Thoracic aorta (tissue), 2 donors: ENCODE measurements at regions not wholly inside any gene's neighbourhood (a gene's known extent, or its start where the extent isn't known, plus 50 kb on each side); places are given as distances from the start of the nearest gene placed in this dataset.

ENCODE experiments used
- ATAC-seq: fragments of 150-250 bp; one replicate; pipeline ENCODE4 v1.8.0; 2017; ENCODE audit warnings: low read depth; ENCODE audit not compliant: insufficient number of reproducible peaks, low FRiP score
- DNase-seq: peaks from one replicate; pipeline ENCODE4 v3.0.0-alpha.2; 2020; ENCODE audit warnings: low spot score
- H3K27ac ChIP-seq, 2 donors: fragments of 200-600 bp; sonication (generic); 1 replicate in 1 of 2; 2 replicates in 1 of 2; pipeline ENCODE4 v1.5.1; 2016; ENCODE audit warnings: mild to moderate bottlenecking in 2 of 2, moderate library complexity in 2 of 2
- H3K27me3 ChIP-seq: fragments of 200-600 bp; sonication (generic); replicated peaks from 2 replicates; pipeline ENCODE4 v1.6.0; 2016; ENCODE audit warnings: mild to moderate bottlenecking; ENCODE audit not compliant: insufficient read depth
- H3K36me3 ChIP-seq: fragments of 200-600 bp; sonication (generic); one replicate; pipeline ENCODE4 v1.5.1; 2016
- H3K4me1 ChIP-seq, 2 donors: fragments of 200-600 bp; sonication (generic); 1 replicate in 1 of 2; 2 replicates in 1 of 2; pipeline versions ENCODE4 v1.5.1 to v1.6.0; 2016; ENCODE audit warnings: low read depth in 2 of 2, mild to moderate bottlenecking in 1 of 2; ENCODE audit not compliant: control insufficient read depth in 1 of 2
- H3K4me3 ChIP-seq: fragments of 200-600 bp; sonication (generic); 2 replicates; pipeline ENCODE4 v1.5.1; 2016; ENCODE audit warnings: mild to moderate bottlenecking
- H3K9me3 ChIP-seq: fragments of 200-600 bp; sonication (generic); 2 replicates; pipeline ENCODE4 v1.5.1; 2016
- TF ChIP-seq, protein P1 (sequence below): fragments of 200-600 bp; sonication (generic); IDR thresholded peaks from one replicate; pipeline ENCODE4 v1.5.1; 2019; ENCODE audit warnings: antibody characterized with exemption

DNA sequence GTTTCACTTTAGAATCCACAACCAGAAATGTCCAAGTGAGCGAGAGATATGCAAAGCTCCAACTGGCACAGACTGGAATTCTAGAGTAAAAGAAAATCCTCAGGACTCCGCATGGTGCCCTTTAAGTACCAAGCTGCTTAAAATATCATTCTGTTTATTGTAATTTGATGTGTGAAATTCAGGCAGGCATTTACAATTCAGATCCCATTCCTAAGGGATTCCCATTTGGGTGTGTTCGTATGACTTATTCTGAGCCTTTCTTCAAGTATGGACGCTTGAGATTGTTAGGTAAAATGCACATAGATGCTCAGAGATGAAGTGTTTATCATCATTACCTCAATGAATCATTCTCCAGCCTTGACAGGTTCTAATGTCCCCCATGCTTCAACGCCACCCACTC, 99.3 kb upstream of the EEF1E1 start:
- Histone ChIP-seq H3K27ac (no peak overlapping the region), H3K9me3 (no peaks in the 10 kb centered on the region), H3K4me3 (no peak overlapping the region), H3K4me1 (no peaks in the 10 kb centered on the region), H3K36me3 (no peaks in the 10 kb centered on the region), H3K27me3 (no peaks in the 10 kb centered on the region)
- no peak for DNase-seq
- TF ChIP-seq, protein P1, sequence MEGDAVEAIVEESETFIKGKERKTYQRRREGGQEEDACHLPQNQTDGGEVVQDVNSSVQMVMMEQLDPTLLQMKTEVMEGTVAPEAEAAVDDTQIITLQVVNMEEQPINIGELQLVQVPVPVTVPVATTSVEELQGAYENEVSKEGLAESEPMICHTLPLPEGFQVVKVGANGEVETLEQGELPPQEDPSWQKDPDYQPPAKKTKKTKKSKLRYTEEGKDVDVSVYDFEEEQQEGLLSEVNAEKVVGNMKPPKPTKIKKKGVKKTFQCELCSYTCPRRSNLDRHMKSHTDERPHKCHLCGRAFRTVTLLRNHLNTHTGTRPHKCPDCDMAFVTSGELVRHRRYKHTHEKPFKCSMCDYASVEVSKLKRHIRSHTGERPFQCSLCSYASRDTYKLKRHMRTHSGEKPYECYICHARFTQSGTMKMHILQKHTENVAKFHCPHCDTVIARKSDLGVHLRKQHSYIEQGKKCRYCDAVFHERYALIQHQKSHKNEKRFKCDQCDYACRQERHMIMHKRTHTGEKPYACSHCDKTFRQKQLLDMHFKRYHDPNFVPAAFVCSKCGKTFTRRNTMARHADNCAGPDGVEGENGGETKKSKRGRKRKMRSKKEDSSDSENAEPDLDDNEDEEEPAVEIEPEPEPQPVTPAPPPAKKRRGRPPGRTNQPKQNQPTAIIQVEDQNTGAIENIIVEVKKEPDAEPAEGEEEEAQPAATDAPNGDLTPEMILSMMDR, result no peak
- ATAC-seq, result no peak

DNA sequence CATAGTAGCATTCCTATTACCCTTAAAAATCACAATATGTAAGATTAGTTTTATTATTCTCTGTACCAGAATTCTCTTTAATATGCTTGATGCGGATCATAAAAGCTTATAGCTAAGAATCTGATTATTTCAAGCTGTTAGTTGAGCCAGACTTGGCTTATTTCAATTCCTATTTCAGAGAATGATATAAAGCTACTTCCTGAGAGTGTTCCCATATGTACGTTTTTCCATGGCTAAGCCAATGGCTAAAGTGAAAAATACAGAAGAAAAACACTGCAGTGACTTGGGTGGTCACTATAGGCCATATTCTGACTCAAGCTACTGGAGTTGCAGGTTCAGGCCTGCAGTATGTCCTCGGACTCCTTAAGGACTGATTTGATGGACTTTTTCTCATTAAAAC, 97.9 kb upstream of the EEF1E1 start:
- Histone ChIP-seq H3K27me3 (no peaks in the 10 kb centered on the region), H3K9me3 (no peaks in the 10 kb centered on the region), H3K27ac (no peak overlapping the region), H3K4me1 (no peaks in the 10 kb centered on the region), H3K36me3 (no peaks in the 10 kb centered on the region), H3K4me3 (no peak overlapping the region)
- TF ChIP-seq, protein P1, result no peak
- ATAC-seq (no peak), DNase-seq (no peak)

DNA sequence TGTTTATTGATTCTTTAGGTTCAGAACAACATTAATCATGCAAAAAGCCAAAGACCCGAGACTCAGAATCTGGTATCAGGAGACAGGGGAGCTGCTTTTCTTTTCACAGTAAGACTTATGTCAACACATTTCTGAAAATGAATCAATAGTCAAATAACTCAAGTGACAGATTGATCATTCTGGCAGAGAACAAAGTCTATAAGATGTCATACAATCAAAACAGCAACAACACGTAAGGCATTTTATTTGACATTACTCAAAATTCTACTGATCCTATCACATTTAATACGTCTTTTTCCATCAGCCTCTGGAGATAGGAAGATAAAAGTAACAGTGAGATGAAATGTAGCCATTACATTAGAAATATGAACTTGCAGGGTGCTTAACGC, 93.4 kb upstream of the EEF1E1 start:
- TF ChIP-seq, protein P1, result no peak
- no peaks in the 10 kb centered on the region for H3K36me3 ChIP-seq
- H3K27me3 ChIP-seq, result no peaks in the 10 kb centered on the region
- no peak for DNase-seq
- H3K4me1 ChIP-seq, result peaks cover 6 to 19% of the 10 kb centered on the region in 2 donors
- ATAC-seq, result no peak
- no peak overlapping the region for H3K27ac ChIP-seq
- H3K9me3 ChIP-seq, result no peaks in the 10 kb centered on the region
- no peak overlapping the region for H3K4me3 ChIP-seq

DNA sequence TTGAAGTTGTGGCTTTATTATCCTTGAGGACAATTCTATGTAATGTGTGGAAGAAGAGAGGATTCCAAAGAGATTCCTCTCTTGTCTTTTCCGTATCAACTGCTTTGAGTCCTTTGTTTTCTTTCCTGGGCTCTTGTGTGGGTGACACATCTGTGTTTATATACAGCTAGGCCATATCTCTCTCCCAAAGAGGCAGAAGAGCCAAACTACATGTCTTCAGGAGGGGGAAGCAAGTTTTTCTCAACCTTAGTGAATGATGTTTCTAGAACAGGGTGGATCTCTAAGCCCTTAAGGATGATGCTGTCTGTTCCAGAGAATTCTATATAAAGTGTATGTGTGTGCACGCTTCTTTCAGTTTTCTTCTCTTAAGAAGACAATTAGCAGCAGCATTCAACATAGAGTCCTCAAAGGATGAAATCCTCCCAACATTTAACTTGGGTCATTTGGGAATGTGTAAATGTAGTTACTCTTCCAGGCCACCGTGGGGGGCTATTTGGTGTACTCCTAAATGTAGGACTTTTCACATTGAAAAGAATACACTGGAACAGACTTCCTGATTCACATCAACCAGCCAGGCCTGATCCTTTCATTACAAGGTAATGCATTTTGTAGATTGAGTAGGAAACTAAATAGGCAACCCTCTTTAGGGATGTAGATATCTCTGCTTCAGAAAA, 92.8 kb upstream of the EEF1E1 start:
- DNase-seq, result no peak
- no peaks in the 10 kb centered on the region for H3K27me3 ChIP-seq
- H3K9me3 ChIP-seq, result no peaks in the 10 kb centered on the region
- TF ChIP-seq, protein P1, result no peak
- no peak for ATAC-seq
- H3K4me1 ChIP-seq, result peaks cover 6 to 19% of the 10 kb centered on the region in 2 donors
- H3K4me3 ChIP-seq, result no peak overlapping the region
- H3K27ac ChIP-seq, result peak overlapping the region in 1 of 2 donors; percentile 58
- no peaks in the 10 kb centered on the region for H3K36me3 ChIP-seq

DNA sequence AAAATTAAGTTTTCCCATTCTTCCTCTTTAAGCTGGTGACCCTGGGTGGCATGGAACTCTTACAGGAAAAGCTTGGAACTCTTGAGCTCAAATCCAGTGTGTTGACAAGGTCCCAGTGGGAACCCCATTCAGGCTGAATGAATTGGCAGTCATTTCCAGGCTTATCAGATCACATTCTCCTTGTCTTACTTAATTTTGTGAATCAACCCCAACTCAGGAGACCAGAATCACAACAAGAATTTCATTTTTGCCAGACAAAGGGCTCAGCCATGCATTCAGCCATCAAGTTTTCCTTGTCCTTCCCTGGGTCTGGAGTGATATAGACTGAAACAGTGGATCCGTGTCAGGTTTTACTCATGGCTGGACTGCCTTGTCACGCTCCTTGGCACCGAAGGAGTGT, 92.1 kb upstream of the EEF1E1 start:
- ATAC-seq, result peak; percentile 77
- no peak overlapping the region for H3K4me3 ChIP-seq
- TF ChIP-seq, protein P1, result no peak
- no peaks in the 10 kb centered on the region for H3K27me3 ChIP-seq
- H3K36me3 ChIP-seq, result no peaks in the 10 kb centered on the region
- peak overlapping the region; percentile 20 to 58 for H3K27ac ChIP-seq
- no peaks in the 10 kb centered on the region for H3K9me3 ChIP-seq
- peaks cover 6 to 19% of the 10 kb centered on the region in 2 donors for H3K4me1 ChIP-seq
- no peak for DNase-seq
